Mucosa of rectum (tissue), 2 donors: ENCODE measurements at regions not wholly inside any gene's neighbourhood (a gene's known extent, or its start where the extent isn't known, plus 50 kb on each side); places are given as distances from the start of the nearest gene placed in this dataset.

Source experiments
- H3K27ac ChIP-seq, 2 donors: one replicate each; pipeline ENCODE4 v1.7.0; 2013; ENCODE audit warnings: inconsistent platforms in 2 of 2, low read depth in 2 of 2, low read length in 2 of 2
- H3K27me3 ChIP-seq, 2 donors: one replicate each; pipeline ENCODE4 v1.7.0; 2013; ENCODE audit warnings: low read length in 2 of 2; ENCODE audit not compliant: control insufficient read depth in 2 of 2, insufficient read depth in 2 of 2
- H3K36me3 ChIP-seq, 2 donors: one replicate each; pipeline ENCODE4 v1.7.0; 2013; ENCODE audit warnings: low read length in 2 of 2; ENCODE audit not compliant: control insufficient read depth in 2 of 2, insufficient read depth in 2 of 2
- H3K4me1 ChIP-seq, 2 donors: one replicate each; pipeline ENCODE4 v1.7.0; 2013; ENCODE audit warnings: low read length in 2 of 2, mild to moderate bottlenecking in 1 of 2; ENCODE audit not compliant: control insufficient read depth in 2 of 2, insufficient read depth in 2 of 2
- H3K4me3 ChIP-seq, 2 donors: one replicate each; pipeline ENCODE4 v1.7.0; 2013; ENCODE audit warnings: low read length in 2 of 2
- H3K9ac ChIP-seq, 2 donors: one replicate each; pipeline ENCODE4 v1.7.0; 2013; ENCODE audit warnings: low read length in 2 of 2, low read depth in 1 of 2, mild to moderate bottlenecking in 1 of 2
- H3K9me3 ChIP-seq, 2 donors: one replicate each; pipeline ENCODE4 v1.7.0; 2013; ENCODE audit warnings: low read length in 2 of 2; ENCODE audit not compliant: control insufficient read depth in 2 of 2
- donor health status: healthy.
- donor health status: Normal muscosa, but diverticular disease.

DNA sequence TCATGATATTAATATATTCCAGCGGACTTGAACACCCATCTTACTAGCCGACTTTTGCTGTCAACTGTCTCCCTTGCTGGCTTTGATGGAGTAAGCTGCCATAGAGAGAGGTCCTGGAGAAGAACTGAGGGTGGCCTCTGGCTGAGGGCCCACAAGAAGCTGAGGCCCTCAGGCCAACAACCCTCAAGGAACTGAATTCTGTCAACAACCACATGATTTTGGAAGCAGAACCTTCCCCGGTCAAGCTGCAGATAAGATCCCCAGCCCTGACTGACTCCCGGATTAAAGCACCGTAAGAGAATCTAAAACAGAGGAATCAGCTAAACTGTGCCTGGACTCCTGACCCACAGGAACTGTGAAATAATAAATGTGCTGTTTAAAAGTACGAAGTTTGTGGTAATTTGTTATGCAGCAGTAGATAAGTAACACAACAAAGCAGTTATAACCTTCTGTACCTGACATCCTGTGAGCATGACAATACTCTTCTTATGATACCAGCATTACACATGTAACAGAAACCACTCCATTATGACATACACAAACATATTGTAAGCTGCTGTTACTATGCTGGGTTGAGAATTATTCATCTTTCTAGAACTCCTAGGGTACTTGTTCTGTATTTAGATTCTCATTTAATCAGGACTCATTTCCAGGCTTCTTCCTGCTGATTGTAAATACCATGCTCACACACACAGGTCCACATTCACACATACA lies 66.2 kb downstream of the HES1 start:
- Histone ChIP-seq H3K27me3 (peaks cover 7 to 14% of the 10 kb centered on the region in 2 donors), H3K4me1 (peaks cover 0 to 6% of the 10 kb centered on the region in 2 donors), H3K27ac (no peak overlapping the region)

DNA sequence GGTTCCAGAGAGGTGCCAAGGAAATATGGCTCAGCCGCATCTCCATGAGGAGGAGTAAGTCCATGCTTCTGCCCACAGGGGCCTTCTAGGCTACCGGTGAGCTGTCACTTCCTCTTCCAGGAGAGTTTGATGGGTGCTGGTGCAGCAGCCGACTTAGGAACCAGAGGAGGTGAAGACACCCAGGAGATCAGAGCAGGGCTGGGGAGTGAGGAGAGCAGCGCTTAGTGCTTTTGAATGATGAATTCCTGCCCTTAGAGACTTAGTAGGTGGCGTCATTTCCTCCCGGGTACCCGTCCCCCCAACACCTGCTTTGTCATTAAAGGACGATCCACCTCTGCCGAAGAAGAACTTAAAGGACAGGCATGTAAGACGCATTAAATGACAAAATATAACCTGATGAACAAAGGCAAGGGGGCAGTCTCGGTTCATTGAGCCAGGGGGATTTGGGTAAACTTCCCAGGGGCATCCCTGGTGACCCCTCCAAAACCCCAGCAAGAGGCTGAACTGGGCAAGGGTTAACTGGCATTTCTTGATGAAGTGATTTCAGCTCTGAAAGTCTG lies 67.6 kb downstream of the HES1 start:
- Histone ChIP-seq H3K36me3 (no peaks in the 10 kb centered on the region), H3K27me3 (peaks cover 7 to 14% of the 10 kb centered on the region in 2 donors), H3K9ac (no peak overlapping the region), H3K27ac (no peak overlapping the region), H3K9me3 (no peaks in the 10 kb centered on the region), H3K4me3 (peak overlapping the region; percentile 9 to 26), H3K4me1 (peaks cover 0 to 6% of the 10 kb centered on the region in 2 donors)

More for the DNA sequence above, 66.2 kb downstream of the HES1 start:
- H3K9ac ChIP-seq = no peak overlapping the region
- H3K36me3 ChIP-seq = no peaks in the 10 kb centered on the region
- H3K4me3 ChIP-seq = no peak overlapping the region
- no peaks in the 10 kb centered on the region for H3K9me3 ChIP-seq

- Histone ChIP-seq H3K4me1 (no peaks in the 10 kb centered on the region), H3K36me3 (no peaks in the 10 kb centered on the region), H3K4me3 (peak overlapping the region in 1 of 2 donors; percentile 9), H3K9me3 (no peaks in the 10 kb centered on the region), H3K27ac (no peak overlapping the region), H3K27me3 (peaks cover 7 to 14% of the 10 kb centered on the region in 2 donors), H3K9ac (no peak overlapping the region)
Observed at GRCh38 chr3:194204042-194204987, 68.4 kb downstream of the HES1 start.

DNA sequence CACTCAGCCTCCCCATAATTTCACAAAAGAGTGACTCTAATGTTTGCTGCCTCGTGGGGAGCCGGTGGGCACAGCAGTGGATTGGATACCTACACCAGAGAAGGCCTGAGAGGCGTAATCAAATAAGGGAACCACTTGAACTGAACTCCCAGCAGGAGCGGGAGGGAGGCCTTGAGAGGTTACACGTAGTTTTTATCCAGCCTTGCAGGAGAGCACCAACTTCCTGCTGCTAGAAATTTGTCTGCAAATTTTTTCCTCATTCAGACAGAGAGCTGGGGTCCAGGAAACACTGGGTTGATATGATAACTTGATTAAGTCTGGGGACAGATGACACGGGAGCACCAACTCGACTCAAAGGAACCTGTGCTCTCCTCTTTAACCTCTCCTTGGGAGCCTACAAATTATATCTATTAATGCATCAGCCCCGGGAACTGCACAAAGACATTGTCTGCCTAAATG lies 69.8 kb downstream of the HES1 start:
- Histone ChIP-seq H3K4me3 (no peak overlapping the region), H3K9me3 (no peaks in the 10 kb centered on the region), H3K9ac (no peak overlapping the region), H3K27ac (no peak overlapping the region), H3K27me3 (peaks cover 7 to 14% of the 10 kb centered on the region in 2 donors), H3K36me3 (no peaks in the 10 kb centered on the region), H3K4me1 (no peaks in the 10 kb centered on the region)

- no peak overlapping the region for H3K9ac ChIP-seq
- no peaks in the 10 kb centered on the region for H3K4me1 ChIP-seq
- H3K9me3 ChIP-seq = no peaks in the 10 kb centered on the region
- peaks cover 7 to 14% of the 10 kb centered on the region in 2 donors for H3K27me3 ChIP-seq
- no peaks in the 10 kb centered on the region for H3K36me3 ChIP-seq
- no peak overlapping the region for H3K27ac ChIP-seq
- H3K4me3 ChIP-seq = no peak overlapping the region
Observed at GRCh38 chr3:194206320-194206719, 70.4 kb downstream of the HES1 start.

GRCh38 chr3:194208709-194209108 lies 72.8 kb downstream of the HES1 start:
- Histone ChIP-seq H3K27ac (no peak overlapping the region), H3K9me3 (no peaks in the 10 kb centered on the region), H3K4me1 (no peaks in the 10 kb centered on the region), H3K9ac (no peak overlapping the region), H3K4me3 (no peak overlapping the region), H3K27me3 (peaks cover 2 to 9% of the 10 kb centered on the region in 2 donors), H3K36me3 (no peaks in the 10 kb centered on the region)

- Histone ChIP-seq H3K27me3 (no peaks in the 10 kb centered on the region), H3K27ac (no peak overlapping the region), H3K36me3 (no peaks in the 10 kb centered on the region), H3K4me3 (no peak overlapping the region), H3K9ac (no peak overlapping the region), H3K9me3 (no peaks in the 10 kb centered on the region), H3K4me1 (no peaks in the 10 kb centered on the region)
Observed at GRCh38 chr3:194212161-194212844, 76.4 kb downstream of the HES1 start.

GRCh38 chr3:194212845-194213331 lies 76.9 kb downstream of the HES1 start:
- H3K9ac ChIP-seq = no peak overlapping the region
- H3K4me3 ChIP-seq = no peak overlapping the region
- H3K27ac ChIP-seq = no peak overlapping the region
- H3K9me3 ChIP-seq = no peaks in the 10 kb centered on the region
- no peaks in the 10 kb centered on the region for H3K4me1 ChIP-seq
- H3K27me3 ChIP-seq = no peaks in the 10 kb centered on the region
- no peaks in the 10 kb centered on the region for H3K36me3 ChIP-seq

GRCh38 chr3:194215392-194215791 lies 79.4 kb downstream of the HES1 start:
- Histone ChIP-seq H3K36me3 (no peaks in the 10 kb centered on the region), H3K4me1 (no peaks in the 10 kb centered on the region), H3K27ac (no peak overlapping the region), H3K9ac (no peak overlapping the region), H3K9me3 (no peaks in the 10 kb centered on the region), H3K4me3 (no peak overlapping the region), H3K27me3 (no peaks in the 10 kb centered on the region)
